ENCODE measurements at regions not wholly inside any gene's neighbourhood (a gene's known extent, or its start where the extent isn't known, plus 50 kb on each side); places are given as distances from the start of the nearest gene placed in this dataset.
"Not testable (repeated sequence)": the region's sequence is repeated elsewhere in the genome, so short reads cannot be mapped to it uniquely, and the experiment has no call there.

DNA sequence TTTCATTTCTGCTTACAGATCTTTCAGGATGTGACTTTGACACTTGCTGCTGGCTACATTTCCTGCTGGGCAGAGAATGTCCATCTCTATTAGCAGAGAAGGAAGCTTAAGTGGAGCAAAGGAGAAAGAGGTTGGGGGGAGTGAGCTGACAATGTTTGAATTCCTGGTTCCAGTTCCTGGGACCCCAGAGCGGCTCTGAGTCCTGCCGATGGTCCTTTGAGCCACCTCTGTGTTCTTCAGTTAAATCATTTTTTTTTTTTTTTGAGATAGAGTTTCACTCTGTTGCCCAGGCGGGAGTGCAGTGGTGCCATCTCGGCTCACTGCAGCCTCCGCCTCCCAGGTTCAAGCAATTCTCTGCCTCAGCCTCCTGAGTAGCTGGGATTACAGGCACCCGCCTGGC is 65.5 kb upstream of the MBOAT1 start:
- not testable (repeated sequence) for TF ChIP-seq EZH2 (IDR thresholded peaks at IDR 0.05; ENCODE audit: borderline replicate concordance, low read depth, low read length, severe bottlenecking)
- TF ChIP-seq, protein P1, sequence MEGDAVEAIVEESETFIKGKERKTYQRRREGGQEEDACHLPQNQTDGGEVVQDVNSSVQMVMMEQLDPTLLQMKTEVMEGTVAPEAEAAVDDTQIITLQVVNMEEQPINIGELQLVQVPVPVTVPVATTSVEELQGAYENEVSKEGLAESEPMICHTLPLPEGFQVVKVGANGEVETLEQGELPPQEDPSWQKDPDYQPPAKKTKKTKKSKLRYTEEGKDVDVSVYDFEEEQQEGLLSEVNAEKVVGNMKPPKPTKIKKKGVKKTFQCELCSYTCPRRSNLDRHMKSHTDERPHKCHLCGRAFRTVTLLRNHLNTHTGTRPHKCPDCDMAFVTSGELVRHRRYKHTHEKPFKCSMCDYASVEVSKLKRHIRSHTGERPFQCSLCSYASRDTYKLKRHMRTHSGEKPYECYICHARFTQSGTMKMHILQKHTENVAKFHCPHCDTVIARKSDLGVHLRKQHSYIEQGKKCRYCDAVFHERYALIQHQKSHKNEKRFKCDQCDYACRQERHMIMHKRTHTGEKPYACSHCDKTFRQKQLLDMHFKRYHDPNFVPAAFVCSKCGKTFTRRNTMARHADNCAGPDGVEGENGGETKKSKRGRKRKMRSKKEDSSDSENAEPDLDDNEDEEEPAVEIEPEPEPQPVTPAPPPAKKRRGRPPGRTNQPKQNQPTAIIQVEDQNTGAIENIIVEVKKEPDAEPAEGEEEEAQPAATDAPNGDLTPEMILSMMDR (IDR thresholded peaks at IDR 0.05; ENCODE audit: borderline replicate concordance, extremely low read depth, low read length, poor library complexity, severe bottlenecking) = not testable (repeated sequence)

Measured in DND-41 (cell line).